GM12878 (cell line): ENCODE measurements at regions not wholly inside any gene's neighbourhood (a gene's known extent, or its start where the extent isn't known, plus 50 kb on each side); places are given as distances from the start of the nearest gene placed in this dataset.

ENCODE experiments used
- CBFB ChIP-seq: IDR thresholded peaks from 2 replicates; pipeline ENCODE4 v1.6.1; 2016; ENCODE audit warnings: antibody characterized with exemption, low read depth
- CUX1 ChIP-seq: IDR thresholded peaks from 2 replicates; pipeline ENCODE4 v1.6.1; 2012; ENCODE audit warnings: improper control_type of control experiment, low read depth, low read length; ENCODE audit not compliant: insufficient replicate concordance
- SMARCA5 ChIP-seq: fragments of 450-650 bp; IDR thresholded peaks from 2 replicates; pipeline ENCODE4 v1.6.1; 2017; ENCODE audit warnings: mild to moderate bottlenecking
- ZNF592 ChIP-seq: fragments of 450-650 bp; IDR thresholded peaks from 2 replicates; pipeline ENCODE4 v1.6.1; 2017; ENCODE audit warnings: mild to moderate bottlenecking, moderate library complexity

GRCh38 chr15:69816522-69816921 lies 281.2 kb downstream of the TLE3 start (continued):
- no peak for TF ChIP-seq CUX1
- TF ChIP-seq SMARCA5: no peak
- TF ChIP-seq ZNF592: no peak
- no peak for TF ChIP-seq CBFB
